CD14-positive monocyte (primary cell): ENCODE measurements at regions not wholly inside any gene's neighbourhood (a gene's known extent, or its start where the extent isn't known, plus 50 kb on each side); places are given as distances from the start of the nearest gene placed in this dataset.

ENCODE experiments used
- DNase-seq, 3 donors: peaks; one replicate each; pipeline ENCODE4 v3.0.0-alpha.2; 2011 to 2022
- H2AFZ ChIP-seq: 2 replicates; pipeline ENCODE4 v1.6.0; 2012; ENCODE audit warnings: mild to moderate bottlenecking, low read depth, low read length, inconsistent platforms; ENCODE audit not compliant: insufficient read depth, poor library complexity, severe bottlenecking
- H3K27ac ChIP-seq, 2 donors: 1 replicate in 1 of 2; 2 replicates in 1 of 2; pipeline ENCODE4 v1.5.1; 2012 to 2013; ENCODE audit warnings: low read length in 2 of 2, control low read depth in 1 of 2, inconsistent platforms in 1 of 2, low read depth in 1 of 2, mild to moderate bottlenecking in 1 of 2
- H3K27me3 ChIP-seq, 2 donors: one replicate each; pipeline versions ENCODE4 v1.6.0 to v1.6.1; 2011 to 2013; ENCODE audit warnings: low read length in 2 of 2; ENCODE audit not compliant: control insufficient read depth in 2 of 2, insufficient read depth in 2 of 2
- H3K36me3 ChIP-seq, 2 donors: replicated peaks in 1 of 2; 1 replicate in 1 of 2; 2 replicates in 1 of 2; pipeline versions ENCODE4 v1.5.1 to v1.6.1; 2012 to 2013; ENCODE audit warnings: low read length in 2 of 2, control low read depth in 1 of 2, inconsistent platforms in 1 of 2, mild to moderate bottlenecking in 1 of 2; ENCODE audit not compliant: insufficient read depth in 2 of 2, control insufficient read depth in 1 of 2
- H3K4me1 ChIP-seq, 2 donors: 1 replicate in 1 of 2; 2 replicates in 1 of 2; pipeline versions ENCODE4 v1.5.1 to v1.6.1; 2012 to 2013; ENCODE audit warnings: low read length in 2 of 2, control low read depth in 1 of 2, inconsistent platforms in 1 of 2, mild to moderate bottlenecking in 1 of 2, moderate library complexity in 1 of 2; ENCODE audit not compliant: insufficient read depth in 2 of 2, control insufficient read depth in 1 of 2
- H3K4me2 ChIP-seq: replicated peaks from 2 replicates; pipeline ENCODE3; 2012; ENCODE audit warnings: low read length, moderate library complexity, mild to moderate bottlenecking; ENCODE audit not compliant: poor library complexity, severe bottlenecking; ENCODE audit errors: extremely low read depth
- H3K4me3 ChIP-seq, 3 experiments: fragments of 200-600 bp in 1 of 3; sonication (generic) in 1 of 3; replicated peaks in 1 of 3; 1 replicate in 2 of 3; 2 replicates in 1 of 3; pipeline ENCODE4 v1.5.1; 2011 to 2013; ENCODE audit warnings: low read length in 3 of 3, mild to moderate bottlenecking in 3 of 3, control low read depth in 2 of 3, low read depth in 2 of 3, inconsistent platforms in 1 of 3, moderate library complexity in 1 of 3
- H3K79me2 ChIP-seq: 2 replicates; pipeline ENCODE4 v1.6.0; 2012; ENCODE audit warnings: mild to moderate bottlenecking, control low read depth, inconsistent platforms, low read length, moderate library complexity; ENCODE audit not compliant: insufficient read depth
- H3K9ac ChIP-seq: 2 replicates; pipeline ENCODE4 v1.6.0; 2017; ENCODE audit warnings: low read length, mild to moderate bottlenecking; ENCODE audit not compliant: insufficient read depth, poor library complexity, severe bottlenecking
- H3K9me3 ChIP-seq, 2 donors: replicated peaks in 1 of 2; 1 replicate in 1 of 2; 2 replicates in 1 of 2; pipeline versions ENCODE4 v1.5.1 to v1.6.1; 2012 to 2013; ENCODE audit warnings: low read length in 2 of 2, control low read depth in 1 of 2; ENCODE audit not compliant: control insufficient read depth in 1 of 2, insufficient read depth in 1 of 2
- H4K20me1 ChIP-seq: 2 replicates; pipeline ENCODE4 v1.6.0; 2012; ENCODE audit warnings: mild to moderate bottlenecking, low read length, control low read depth, moderate library complexity; ENCODE audit not compliant: insufficient read depth
- H3K27ac Mint-ChIP-seq, 7 donors: one replicate each; pipeline ENCODE4 v1.8.0; 2020; ENCODE audit warnings: mild to moderate bottlenecking in 7 of 7, mixed read lengths in 7 of 7, moderate library complexity in 6 of 7, inconsistent platforms in 2 of 7
- H3K27me3 Mint-ChIP-seq, 3 donors: one replicate each; pipeline ENCODE4 v1.8.0; 2021 to 2022; ENCODE audit warnings: low read depth in 3 of 3, mild to moderate bottlenecking in 3 of 3, mixed read lengths in 3 of 3, moderate library complexity in 3 of 3, inconsistent platforms in 1 of 3
- H3K36me3 Mint-ChIP-seq, 2 donors: one replicate each; pipeline ENCODE4 v1.8.0; 2020; ENCODE audit warnings: mixed read lengths in 2 of 2, inconsistent platforms in 1 of 2, mild to moderate bottlenecking in 1 of 2
- H3K4me1 Mint-ChIP-seq: one replicate; pipeline ENCODE4 v1.8.0; 2020; ENCODE audit warnings: mild to moderate bottlenecking, mixed read lengths
- H3K4me3 Mint-ChIP-seq, 2 donors: one replicate each; pipeline ENCODE4 v1.8.0; 2020; ENCODE audit warnings: mild to moderate bottlenecking in 2 of 2, mixed read lengths in 2 of 2, moderate library complexity in 1 of 2
- H3K9me3 Mint-ChIP-seq, 7 donors: one replicate each; pipeline ENCODE4 v1.8.0; 2020 to 2022; ENCODE audit warnings: mixed read lengths in 7 of 7, mild to moderate bottlenecking in 6 of 7, moderate library complexity in 6 of 7, inconsistent platforms in 2 of 7
- WGBS: methylation state at CpG from one replicate; pipeline ENCODE4 v1.1.5; 2013; ENCODE audit warnings: missing lambda C conversion rate; ENCODE audit not compliant: insufficient coverage; 5-methylcytosine and 5-hydroxymethylcytosine counted together
- intact Hi-C, 2 donors: fragments of 100-400 bp; cut with micrococcal nuclease; formaldehyde crosslinking; loops; one replicate each; pipeline versions ENCODE4 v1.15.0 to v1.15.1; 2023
- TF ChIP-seq, protein P1 (sequence below): fragments of 200-600 bp; IDR thresholded peaks from one replicate; pipeline ENCODE4 v1.8.0; 2022; ENCODE audit warnings: antibody characterized with exemption, mild to moderate bottlenecking

- WGBS, result 90% methylated on average over 9 of the region's 12 CpGs
- Histone ChIP-seq H3K4me2 (no peak overlapping the region), H3K4me1 (peaks cover 6 to 19% of the 10 kb centered on the region in 2 donors), H3K9me3 (no peaks in the 10 kb centered on the region), H3K27ac (no peak overlapping the region), H3K27me3 (no peaks in the 10 kb centered on the region), H3K4me3 (no peak overlapping the region), H3K36me3 (no peaks in the 10 kb centered on the region), H3K9ac (no peak overlapping the region), H4K20me1 (no peaks in the 10 kb centered on the region), H3K79me2 (no peaks in the 10 kb centered on the region), H2AFZ (no peak overlapping the region)
- TF ChIP-seq, protein P1, sequence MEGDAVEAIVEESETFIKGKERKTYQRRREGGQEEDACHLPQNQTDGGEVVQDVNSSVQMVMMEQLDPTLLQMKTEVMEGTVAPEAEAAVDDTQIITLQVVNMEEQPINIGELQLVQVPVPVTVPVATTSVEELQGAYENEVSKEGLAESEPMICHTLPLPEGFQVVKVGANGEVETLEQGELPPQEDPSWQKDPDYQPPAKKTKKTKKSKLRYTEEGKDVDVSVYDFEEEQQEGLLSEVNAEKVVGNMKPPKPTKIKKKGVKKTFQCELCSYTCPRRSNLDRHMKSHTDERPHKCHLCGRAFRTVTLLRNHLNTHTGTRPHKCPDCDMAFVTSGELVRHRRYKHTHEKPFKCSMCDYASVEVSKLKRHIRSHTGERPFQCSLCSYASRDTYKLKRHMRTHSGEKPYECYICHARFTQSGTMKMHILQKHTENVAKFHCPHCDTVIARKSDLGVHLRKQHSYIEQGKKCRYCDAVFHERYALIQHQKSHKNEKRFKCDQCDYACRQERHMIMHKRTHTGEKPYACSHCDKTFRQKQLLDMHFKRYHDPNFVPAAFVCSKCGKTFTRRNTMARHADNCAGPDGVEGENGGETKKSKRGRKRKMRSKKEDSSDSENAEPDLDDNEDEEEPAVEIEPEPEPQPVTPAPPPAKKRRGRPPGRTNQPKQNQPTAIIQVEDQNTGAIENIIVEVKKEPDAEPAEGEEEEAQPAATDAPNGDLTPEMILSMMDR, result no peak
- no peak for DNase-seq
- Mint-ChIP-seq H3K36me3 (no peaks in the 10 kb centered on the region), H3K4me3 (no peak overlapping the region), H3K9me3 (peaks cover 0 to 11% (median 6%) of the 10 kb centered on the region in 7 donors), H3K27me3 (peaks cover 0 to 3% (median 1%) of the 10 kb centered on the region in 3 donors), H3K27ac (no peak overlapping the region), H3K4me1 (peaks cover 19% of the 10 kb centered on the region)
- intact Hi-C loops, result no loop called here
Measured at GRCh38 chr15:29405564-29405963, 135.9 kb upstream of the NSMCE3 start.

DNA sequence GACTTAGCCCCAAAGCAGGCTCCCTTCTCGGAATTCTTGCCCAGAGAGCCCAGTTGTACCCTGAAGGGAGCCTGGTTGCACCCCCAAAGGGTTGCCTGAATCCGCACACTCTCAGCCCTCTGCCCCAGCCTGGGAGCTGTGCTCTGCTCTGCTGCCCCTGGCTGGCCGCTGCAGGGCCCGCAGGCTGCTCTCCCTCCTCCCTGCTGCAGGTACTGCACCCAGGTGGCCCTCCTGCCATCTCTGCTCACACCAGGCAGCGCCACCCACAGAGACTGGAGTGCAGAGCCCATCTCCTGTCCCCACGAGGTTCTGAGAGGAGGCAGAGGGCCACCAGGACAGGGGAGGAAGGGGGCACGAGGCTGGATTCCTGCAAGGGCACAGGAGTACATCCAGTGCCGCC is 134.2 kb upstream of the NSMCE3 start:
- H3K36me3 ChIP-seq, result no peaks in the 10 kb centered on the region
- no peak overlapping the region for H3K27ac Mint-ChIP-seq
- H3K9ac ChIP-seq, result no peak overlapping the region
- peaks cover 0 to 11% (median 6%) of the 10 kb centered on the region in 7 donors for H3K9me3 Mint-ChIP-seq
- TF ChIP-seq, protein P1, result no peak
- peaks cover 18% of the 10 kb centered on the region for H3K4me1 Mint-ChIP-seq
- peaks cover 6 to 19% of the 10 kb centered on the region in 2 donors for H3K4me1 ChIP-seq
- no peaks in the 10 kb centered on the region for H3K27me3 ChIP-seq
- H3K27me3 Mint-ChIP-seq, result peaks cover 0 to 3% (median 1%) of the 10 kb centered on the region in 3 donors
- H3K79me2 ChIP-seq, result no peaks in the 10 kb centered on the region
- intact Hi-C loops, result no loop called here
- H3K36me3 Mint-ChIP-seq, result no peaks in the 10 kb centered on the region
- no peak overlapping the region for H3K4me2 ChIP-seq
- no peak for DNase-seq
- H4K20me1 ChIP-seq, result no peaks in the 10 kb centered on the region
- H3K4me3 Mint-ChIP-seq, result no peak overlapping the region
- H3K27ac ChIP-seq, result no peak overlapping the region
- H3K9me3 ChIP-seq, result no peaks in the 10 kb centered on the region
- 85% methylated on average over 2 of the region's 8 CpGs for WGBS
- no peak overlapping the region for H2AFZ ChIP-seq
- H3K4me3 ChIP-seq, result no peak overlapping the region
